HG03175 (cell line): ENCODE measurements at regions not wholly inside any gene's neighbourhood (a gene's known extent, or its start where the extent isn't known, plus 50 kb on each side); places are given as distances from the start of the nearest gene placed in this dataset.
"Not testable (repeated sequence)": the region's sequence is repeated elsewhere in the genome, so short reads cannot be mapped to it uniquely, and the experiment has no call there.

Source experiments
- ATAC-seq: cut with Tn5 transposase; IDR thresholded peaks from one replicate; pipeline ENCODE4 v1.9.1; 2021; ENCODE audit warnings: mild to moderate bottlenecking, moderate library complexity; ENCODE audit not compliant: unreplicated experiment

GRCh38 chr5:108472237-108472636 is 90.3 kb upstream of the FBXL17 start:
- no peak for ATAC-seq

- ATAC-seq: no peak
Observed at GRCh38 chr5:108467563-108467962, 85.7 kb upstream of the FBXL17 start.

- no peak for ATAC-seq
Observed at GRCh38 chr5:108461628-108462367, 79.9 kb upstream of the FBXL17 start.

GRCh38 chr5:108459769-108460168 is 77.9 kb upstream of the FBXL17 start:
- ATAC-seq: no peak

- ATAC-seq: no peak
Observed at GRCh38 chr5:108451269-108451668, 69.4 kb upstream of the FBXL17 start.

- not testable (repeated sequence) for ATAC-seq
Observed at GRCh38 chr5:108444130-108444529, 62.2 kb upstream of the FBXL17 start.

GRCh38 chr5:108442063-108442651 is 60.3 kb upstream of the FBXL17 start:
- ATAC-seq: not testable (repeated sequence)

GRCh38 chr5:108437425-108437824 is 55.5 kb upstream of the FBXL17 start:
- no peak for ATAC-seq

- ATAC-seq: no peak
Observed at GRCh38 chr5:108436696-108437095, 54.8 kb upstream of the FBXL17 start.

GRCh38 chr5:108433600-108433999 is 51.7 kb upstream of the FBXL17 start:
- no peak for ATAC-seq

GRCh38 chr5:108432024-108432423 is 50.1 kb upstream of the FBXL17 start:
- ATAC-seq: no peak
